PC-9 (cell line): ENCODE measurements at regions not wholly inside any gene's neighbourhood (a gene's known extent, or its start where the extent isn't known, plus 50 kb on each side); places are given as distances from the start of the nearest gene placed in this dataset.

Experiments used
- CTCF ChIP-seq: fragments of 200-600 bp; sonication (generic); conservative IDR thresholded peaks from 2 replicates; pipeline ENCODE4 v1.6.1; 2017; ENCODE audit warnings: mixed run types, antibody characterized with exemption, mild to moderate bottlenecking, moderate library complexity
- EZH2 ChIP-seq: fragments of 200-600 bp; sonication (generic); IDR thresholded peaks from 2 replicates; pipeline ENCODE4 v1.8.0; 2017; ENCODE audit warnings: antibody characterized with exemption, low read depth

DNA sequence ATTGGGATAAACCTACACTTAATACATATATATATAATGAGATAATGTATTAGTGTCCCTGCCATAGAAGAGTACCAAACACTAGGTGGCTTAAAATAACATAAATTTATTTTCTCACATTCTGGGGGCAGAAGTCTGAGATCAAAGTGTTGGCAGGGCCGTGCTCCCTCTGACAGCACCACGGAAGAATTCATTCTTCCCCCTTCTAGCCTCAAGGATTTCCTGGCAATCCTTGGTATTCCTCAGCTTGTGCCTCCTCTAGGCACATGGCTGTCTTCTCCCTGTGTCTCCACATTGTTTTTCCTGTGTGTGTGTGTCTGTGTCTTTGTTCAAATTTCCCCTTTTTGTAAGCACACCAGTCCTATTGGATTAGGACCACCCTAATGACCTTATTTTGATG lies 115.2 kb upstream of the AGBL1 start:
- TF ChIP-seq CTCF (no peak), EZH2 (no peak)
